ENCODE measurements at regions not wholly inside any gene's neighbourhood (a gene's known extent, or its start where the extent isn't known, plus 50 kb on each side); places are given as distances from the start of the nearest gene placed in this dataset.
"Not testable (repeated sequence)": the region's sequence is repeated elsewhere in the genome, so short reads cannot be mapped to it uniquely, and the experiment has no call there.

DNA sequence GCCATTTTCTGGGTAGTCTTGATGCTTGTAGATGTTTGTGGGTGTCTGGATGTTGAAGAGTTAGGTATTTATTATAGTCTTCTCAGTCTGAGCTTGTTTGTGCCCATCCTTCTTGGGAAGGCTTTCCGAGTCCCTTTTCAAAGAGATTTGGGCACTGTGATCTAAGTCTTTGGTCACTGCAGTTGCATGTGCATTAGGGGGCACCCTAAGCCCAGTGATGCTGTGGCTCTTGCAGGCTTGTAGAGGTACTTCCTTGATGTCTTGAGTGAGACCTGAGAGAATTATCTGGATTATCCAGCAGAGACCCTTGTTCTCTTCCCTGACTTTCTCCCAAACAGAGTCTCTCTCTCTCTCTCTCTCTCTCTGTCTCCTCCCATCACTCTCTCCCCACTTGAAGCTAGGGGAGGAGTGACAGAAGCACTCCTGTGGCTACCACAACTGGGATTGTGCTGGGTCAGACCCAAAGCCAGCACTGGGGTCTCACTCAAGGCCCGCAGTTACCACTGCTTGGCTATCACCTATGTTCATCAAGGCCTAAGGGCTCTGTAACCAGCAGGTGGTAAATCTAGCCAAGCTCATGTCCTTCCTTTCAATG is 68.5 kb downstream of the TMCO5A start:
- peak; percentile 5 for DNase-seq

GRCh38 chr15:38004218-38004861 is 69.9 kb downstream of the TMCO5A start:
- no peak for DNase-seq

- no peak for DNase-seq
Measured at GRCh38 chr15:38005953-38006808, 71.7 kb downstream of the TMCO5A start.

DNA sequence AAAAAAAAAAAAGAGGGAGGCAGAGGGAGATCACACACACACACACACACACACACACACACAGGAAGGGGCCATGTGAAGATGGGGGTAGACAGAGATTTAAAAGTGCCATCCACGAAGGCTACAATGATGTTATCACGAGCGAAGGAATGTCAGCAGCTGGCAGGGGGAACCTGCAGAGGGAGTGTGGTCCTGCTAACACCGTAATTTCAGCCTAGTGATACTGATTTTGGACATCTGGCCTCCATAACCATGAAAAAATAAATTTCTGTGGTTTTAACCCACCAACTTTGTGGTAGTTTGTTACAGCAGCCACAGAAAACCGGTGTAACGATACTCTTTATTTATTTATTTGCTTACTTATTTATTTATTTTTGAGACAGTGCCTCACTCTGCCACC is 76.0 kb downstream of the TMCO5A start:
- DNase-seq, result no peak

GRCh38 chr15:38012894-38013293 is 78.5 kb downstream of the TMCO5A start:
- no peak for DNase-seq

- DNase-seq, result no peak
Measured at GRCh38 chr15:38017721-38018120, 83.3 kb downstream of the TMCO5A start.

- no peak for DNase-seq
Measured at GRCh38 chr15:38019066-38019465, 84.6 kb downstream of the TMCO5A start.

DNA sequence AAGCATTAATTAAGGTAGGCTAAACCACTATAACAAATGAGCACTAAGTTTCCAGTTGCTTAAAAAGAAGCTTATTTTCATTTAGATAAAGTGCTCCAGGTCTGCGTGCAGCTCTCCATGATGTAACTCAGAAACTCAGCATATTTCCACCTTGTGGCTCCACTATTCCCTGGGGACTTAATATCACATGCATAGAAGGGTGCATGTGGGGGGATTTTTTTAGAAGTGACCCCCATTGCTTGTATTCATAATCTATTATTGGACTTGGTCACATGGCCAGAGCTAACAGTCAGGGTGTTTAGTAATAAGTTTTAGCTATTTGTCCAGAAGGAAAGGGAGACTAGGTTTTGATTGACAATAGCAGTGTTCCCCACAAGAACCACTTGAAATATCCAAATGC is 86.8 kb downstream of the TMCO5A start:
- DNase-seq, result no peak

GRCh38 chr15:38024293-38025091 is 90.1 kb downstream of the TMCO5A start:
- DNase-seq, result no peak

DNA sequence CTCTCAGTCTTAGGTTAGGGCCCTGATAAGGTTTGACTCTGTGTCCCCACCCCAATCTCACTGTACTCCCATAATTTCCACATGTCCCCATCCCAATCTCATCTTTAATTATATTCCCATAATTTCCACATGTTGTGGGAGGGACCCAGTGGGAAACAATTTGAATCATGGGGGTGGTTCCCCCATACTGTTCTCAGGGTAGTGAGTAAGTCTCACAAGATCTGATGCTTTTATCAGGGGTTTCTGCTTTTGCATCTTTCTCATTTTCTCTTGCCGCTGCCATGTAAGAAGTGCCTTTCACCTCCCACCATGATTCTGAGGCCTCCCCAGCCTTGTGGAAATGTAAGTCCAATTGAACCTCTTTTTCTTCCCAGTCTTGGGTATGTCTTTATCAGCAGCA is 91.2 kb downstream of the TMCO5A start:
- DNase-seq, result not testable (repeated sequence)

DNA sequence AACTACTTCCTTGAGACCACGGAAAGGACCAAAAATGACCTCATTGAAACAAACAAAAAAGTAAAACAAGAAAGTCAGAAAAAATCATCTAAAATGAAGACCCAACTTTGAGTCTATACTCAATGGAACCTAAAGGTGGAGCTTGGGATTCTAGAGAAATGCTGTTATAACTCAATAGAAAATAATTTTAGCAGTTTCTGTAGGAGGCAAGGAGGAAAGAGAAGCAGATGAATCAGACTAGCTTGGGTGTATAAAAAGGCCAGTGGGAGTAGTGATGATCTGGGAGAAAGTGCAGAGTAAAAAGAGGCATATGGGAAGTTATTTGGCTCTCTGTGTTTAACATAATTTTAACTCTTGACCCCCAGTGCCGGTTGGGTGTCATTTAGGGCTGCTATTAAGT is 94.4 kb downstream of the TMCO5A start:
- no peak for DNase-seq

- no peak for DNase-seq
Measured at GRCh38 chr15:38029736-38030135, 95.3 kb downstream of the TMCO5A start.

- no peak for DNase-seq
Measured at GRCh38 chr15:38030609-38031008, 96.2 kb downstream of the TMCO5A start.

DNA sequence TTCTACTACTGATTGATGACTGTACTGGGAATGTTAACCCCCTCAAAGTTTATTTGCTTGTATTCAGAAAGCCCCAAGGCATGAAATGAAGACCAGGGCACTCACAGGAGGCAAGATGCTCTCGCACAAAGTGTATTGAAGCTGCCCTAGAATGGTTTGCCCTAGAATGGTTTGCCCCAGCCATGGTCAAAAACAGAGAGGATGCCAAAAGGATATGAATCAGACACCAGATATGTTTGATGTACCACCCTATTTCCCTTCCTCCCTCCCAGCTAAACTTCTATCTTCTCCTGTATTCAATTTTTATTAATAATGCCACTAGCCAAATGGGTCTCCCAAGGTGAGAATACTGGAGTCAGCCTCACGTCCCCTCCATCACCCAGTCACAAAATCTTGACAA is 101.3 kb downstream of the TMCO5A start:
- DNase-seq, result no peak

- DNase-seq, result no peak
Measured at GRCh38 chr15:38036790-38037338, 102.4 kb downstream of the TMCO5A start.

DNA sequence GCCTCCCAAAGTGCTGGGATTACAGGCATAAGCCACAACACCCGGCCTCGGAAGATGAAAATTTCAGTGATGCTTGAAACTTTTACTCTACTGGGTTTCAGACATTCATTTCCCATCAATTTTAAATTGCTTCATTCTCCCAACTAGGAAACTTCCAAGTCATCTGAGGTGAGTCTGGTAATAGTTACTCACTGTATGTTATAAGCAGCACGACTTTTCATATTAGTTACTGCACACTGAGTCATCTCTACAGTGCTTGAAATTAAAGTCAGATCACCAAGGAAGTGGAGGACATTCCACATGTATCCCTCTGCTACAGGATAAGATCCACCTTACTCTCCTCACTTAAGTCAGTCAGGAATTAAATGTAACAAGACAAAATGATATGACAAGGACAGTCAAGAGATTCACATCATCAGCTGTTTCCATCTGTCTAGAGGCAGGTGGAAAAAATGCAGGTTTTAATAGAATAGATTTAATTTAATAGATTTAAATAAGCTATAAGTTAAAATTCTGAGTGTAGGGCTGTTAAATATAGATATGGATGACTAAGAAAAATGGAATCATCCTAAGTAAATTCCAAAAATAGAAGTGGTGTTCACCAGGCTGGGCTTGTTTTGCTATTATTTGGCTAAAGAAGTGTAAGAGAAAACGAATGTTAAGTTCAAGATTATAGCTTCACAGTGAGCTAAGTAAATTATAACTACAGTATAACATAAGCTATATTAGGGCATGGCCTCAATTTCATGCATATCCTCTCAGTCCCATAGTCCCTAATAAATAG is 104.4 kb downstream of the TMCO5A start:
- DNase-seq, result no peak

DNA sequence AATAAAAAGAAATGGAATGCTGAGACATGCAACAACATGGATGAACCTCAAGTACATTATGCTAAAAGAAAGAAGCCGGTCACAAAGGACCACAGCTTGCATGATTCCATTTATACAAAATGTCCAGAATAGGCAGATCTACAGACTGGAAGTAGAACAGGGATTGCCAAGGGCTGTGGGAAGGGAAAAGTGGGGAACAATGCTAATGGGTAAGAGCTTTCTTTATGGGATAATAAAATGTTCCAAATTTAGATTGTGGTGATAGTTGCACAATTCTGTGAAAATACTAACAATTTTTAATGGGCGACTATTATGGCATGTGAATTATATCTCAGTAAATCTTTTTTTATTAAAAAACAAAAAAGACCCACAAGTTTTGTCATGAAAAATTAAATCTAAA is 106.2 kb downstream of the TMCO5A start:
- DNase-seq, result no peak

DNA sequence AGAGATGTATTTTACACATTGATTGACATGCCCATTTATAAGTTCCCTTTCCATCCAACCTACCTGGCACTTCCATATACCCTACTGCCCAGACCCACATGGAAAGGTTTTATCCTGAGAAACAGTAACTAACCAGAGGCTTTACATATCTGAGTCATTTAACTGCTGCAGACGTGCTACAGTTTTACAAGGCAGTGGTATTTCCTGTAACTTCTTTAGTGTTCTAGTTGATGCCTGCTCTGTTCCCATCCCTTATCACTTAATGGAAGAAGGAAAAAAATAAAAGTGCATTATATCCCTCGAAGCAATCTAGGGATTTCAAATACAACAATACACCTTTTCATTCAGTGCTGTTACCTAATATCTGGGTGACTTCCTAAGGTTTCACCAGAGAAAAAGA is 107.1 kb downstream of the TMCO5A start:
- DNase-seq, result no peak

DNA sequence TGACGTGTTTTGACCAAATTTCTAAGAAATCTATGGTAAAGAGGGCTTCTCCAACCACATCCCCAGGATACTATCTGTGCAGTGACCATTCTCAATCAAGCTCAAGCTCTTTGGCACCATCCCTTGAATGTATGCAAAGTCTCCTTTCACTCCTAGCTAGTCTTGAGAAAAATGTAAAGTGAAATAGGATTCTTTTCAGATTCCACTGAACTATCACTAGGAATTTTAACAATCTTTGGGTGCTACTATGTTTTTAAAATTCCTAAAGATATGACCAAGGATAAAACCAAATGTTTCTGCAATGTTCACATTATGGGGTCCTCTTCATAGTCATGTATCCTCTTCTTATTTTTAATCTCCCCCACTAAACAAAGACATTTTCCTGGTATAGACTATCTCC is 107.8 kb downstream of the TMCO5A start:
- DNase-seq, result no peak

- no peak for DNase-seq
Measured at GRCh38 chr15:38042707-38043445, 108.4 kb downstream of the TMCO5A start.

Measured in NCI-H146 (cell line).